ENCODE measurements at regions not wholly inside any gene's neighbourhood (a gene's known extent, or its start where the extent isn't known, plus 50 kb on each side); places are given as distances from the start of the nearest gene placed in this dataset.

DNA sequence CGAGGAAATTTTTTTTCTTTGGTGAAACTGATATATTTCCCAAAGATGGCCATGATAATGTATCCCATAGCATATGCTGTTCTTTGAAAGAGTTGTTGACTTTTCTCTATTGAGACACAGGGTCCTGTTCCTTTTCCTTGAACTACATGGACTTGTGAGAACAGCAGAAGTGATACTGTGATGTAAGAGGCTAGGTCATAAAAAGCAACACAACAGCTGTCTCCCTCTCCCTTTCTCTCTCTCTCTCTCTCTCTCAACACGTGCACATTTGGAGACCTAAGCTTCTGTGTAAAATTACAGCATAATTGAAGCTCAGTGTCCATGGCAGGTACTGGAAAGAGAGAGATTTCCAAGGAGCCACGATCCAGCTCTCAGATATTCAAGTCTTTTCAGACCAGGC is 1712.4 kb downstream of the EFNB2 start:
- TF ChIP-seq, protein P1, sequence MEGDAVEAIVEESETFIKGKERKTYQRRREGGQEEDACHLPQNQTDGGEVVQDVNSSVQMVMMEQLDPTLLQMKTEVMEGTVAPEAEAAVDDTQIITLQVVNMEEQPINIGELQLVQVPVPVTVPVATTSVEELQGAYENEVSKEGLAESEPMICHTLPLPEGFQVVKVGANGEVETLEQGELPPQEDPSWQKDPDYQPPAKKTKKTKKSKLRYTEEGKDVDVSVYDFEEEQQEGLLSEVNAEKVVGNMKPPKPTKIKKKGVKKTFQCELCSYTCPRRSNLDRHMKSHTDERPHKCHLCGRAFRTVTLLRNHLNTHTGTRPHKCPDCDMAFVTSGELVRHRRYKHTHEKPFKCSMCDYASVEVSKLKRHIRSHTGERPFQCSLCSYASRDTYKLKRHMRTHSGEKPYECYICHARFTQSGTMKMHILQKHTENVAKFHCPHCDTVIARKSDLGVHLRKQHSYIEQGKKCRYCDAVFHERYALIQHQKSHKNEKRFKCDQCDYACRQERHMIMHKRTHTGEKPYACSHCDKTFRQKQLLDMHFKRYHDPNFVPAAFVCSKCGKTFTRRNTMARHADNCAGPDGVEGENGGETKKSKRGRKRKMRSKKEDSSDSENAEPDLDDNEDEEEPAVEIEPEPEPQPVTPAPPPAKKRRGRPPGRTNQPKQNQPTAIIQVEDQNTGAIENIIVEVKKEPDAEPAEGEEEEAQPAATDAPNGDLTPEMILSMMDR (IDR thresholded peaks at IDR 0.05; ENCODE audit: control extremely low read depth in 1 of 3, insufficient read depth in 1 of 3, low read depth in 1 of 3, low read length in 3 of 3) = no peak
- TF ChIP-seq ASH2L (IDR thresholded peaks at IDR 0.05; ENCODE audit: low read length) = no peak
- TF ChIP-seq ZNF274 (IDR thresholded peaks at IDR 0.05; ENCODE audit: borderline replicate concordance, extremely low read depth, low read length) = no peak
- TF ChIP-seq, protein P2, sequence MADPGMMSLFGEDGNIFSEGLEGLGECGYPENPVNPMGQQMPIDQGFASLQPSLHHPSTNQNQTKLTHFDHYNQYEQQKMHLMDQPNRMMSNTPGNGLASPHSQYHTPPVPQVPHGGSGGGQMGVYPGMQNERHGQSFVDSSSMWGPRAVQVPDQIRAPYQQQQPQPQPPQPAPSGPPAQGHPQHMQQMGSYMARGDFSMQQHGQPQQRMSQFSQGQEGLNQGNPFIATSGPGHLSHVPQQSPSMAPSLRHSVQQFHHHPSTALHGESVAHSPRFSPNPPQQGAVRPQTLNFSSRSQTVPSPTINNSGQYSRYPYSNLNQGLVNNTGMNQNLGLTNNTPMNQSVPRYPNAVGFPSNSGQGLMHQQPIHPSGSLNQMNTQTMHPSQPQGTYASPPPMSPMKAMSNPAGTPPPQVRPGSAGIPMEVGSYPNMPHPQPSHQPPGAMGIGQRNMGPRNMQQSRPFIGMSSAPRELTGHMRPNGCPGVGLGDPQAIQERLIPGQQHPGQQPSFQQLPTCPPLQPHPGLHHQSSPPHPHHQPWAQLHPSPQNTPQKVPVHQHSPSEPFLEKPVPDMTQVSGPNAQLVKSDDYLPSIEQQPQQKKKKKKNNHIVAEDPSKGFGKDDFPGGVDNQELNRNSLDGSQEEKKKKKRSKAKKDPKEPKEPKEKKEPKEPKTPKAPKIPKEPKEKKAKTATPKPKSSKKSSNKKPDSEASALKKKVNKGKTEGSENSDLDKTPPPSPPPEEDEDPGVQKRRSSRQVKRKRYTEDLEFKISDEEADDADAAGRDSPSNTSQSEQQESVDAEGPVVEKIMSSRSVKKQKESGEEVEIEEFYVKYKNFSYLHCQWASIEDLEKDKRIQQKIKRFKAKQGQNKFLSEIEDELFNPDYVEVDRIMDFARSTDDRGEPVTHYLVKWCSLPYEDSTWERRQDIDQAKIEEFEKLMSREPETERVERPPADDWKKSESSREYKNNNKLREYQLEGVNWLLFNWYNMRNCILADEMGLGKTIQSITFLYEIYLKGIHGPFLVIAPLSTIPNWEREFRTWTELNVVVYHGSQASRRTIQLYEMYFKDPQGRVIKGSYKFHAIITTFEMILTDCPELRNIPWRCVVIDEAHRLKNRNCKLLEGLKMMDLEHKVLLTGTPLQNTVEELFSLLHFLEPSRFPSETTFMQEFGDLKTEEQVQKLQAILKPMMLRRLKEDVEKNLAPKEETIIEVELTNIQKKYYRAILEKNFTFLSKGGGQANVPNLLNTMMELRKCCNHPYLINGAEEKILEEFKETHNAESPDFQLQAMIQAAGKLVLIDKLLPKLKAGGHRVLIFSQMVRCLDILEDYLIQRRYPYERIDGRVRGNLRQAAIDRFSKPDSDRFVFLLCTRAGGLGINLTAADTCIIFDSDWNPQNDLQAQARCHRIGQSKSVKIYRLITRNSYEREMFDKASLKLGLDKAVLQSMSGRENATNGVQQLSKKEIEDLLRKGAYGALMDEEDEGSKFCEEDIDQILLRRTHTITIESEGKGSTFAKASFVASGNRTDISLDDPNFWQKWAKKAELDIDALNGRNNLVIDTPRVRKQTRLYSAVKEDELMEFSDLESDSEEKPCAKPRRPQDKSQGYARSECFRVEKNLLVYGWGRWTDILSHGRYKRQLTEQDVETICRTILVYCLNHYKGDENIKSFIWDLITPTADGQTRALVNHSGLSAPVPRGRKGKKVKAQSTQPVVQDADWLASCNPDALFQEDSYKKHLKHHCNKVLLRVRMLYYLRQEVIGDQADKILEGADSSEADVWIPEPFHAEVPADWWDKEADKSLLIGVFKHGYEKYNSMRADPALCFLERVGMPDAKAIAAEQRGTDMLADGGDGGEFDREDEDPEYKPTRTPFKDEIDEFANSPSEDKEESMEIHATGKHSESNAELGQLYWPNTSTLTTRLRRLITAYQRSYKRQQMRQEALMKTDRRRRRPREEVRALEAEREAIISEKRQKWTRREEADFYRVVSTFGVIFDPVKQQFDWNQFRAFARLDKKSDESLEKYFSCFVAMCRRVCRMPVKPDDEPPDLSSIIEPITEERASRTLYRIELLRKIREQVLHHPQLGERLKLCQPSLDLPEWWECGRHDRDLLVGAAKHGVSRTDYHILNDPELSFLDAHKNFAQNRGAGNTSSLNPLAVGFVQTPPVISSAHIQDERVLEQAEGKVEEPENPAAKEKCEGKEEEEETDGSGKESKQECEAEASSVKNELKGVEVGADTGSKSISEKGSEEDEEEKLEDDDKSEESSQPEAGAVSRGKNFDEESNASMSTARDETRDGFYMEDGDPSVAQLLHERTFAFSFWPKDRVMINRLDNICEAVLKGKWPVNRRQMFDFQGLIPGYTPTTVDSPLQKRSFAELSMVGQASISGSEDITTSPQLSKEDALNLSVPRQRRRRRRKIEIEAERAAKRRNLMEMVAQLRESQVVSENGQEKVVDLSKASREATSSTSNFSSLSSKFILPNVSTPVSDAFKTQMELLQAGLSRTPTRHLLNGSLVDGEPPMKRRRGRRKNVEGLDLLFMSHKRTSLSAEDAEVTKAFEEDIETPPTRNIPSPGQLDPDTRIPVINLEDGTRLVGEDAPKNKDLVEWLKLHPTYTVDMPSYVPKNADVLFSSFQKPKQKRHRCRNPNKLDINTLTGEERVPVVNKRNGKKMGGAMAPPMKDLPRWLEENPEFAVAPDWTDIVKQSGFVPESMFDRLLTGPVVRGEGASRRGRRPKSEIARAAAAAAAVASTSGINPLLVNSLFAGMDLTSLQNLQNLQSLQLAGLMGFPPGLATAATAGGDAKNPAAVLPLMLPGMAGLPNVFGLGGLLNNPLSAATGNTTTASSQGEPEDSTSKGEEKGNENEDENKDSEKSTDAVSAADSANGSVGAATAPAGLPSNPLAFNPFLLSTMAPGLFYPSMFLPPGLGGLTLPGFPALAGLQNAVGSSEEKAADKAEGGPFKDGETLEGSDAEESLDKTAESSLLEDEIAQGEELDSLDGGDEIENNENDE (IDR thresholded peaks at IDR 0.05; ENCODE audit: insufficient replicate concordance, low read length) = no peak
- TF ChIP-seq, protein P3, sequence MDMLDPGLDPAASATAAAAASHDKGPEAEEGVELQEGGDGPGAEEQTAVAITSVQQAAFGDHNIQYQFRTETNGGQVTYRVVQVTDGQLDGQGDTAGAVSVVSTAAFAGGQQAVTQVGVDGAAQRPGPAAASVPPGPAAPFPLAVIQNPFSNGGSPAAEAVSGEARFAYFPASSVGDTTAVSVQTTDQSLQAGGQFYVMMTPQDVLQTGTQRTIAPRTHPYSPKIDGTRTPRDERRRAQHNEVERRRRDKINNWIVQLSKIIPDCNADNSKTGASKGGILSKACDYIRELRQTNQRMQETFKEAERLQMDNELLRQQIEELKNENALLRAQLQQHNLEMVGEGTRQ (IDR thresholded peaks at IDR 0.05; ENCODE audit: low read length) = no peak
- no peak for TF ChIP-seq TAF1 (IDR thresholded peaks at IDR 0.05; ENCODE audit: low read depth, low read length)
- TF ChIP-seq, protein P4, sequence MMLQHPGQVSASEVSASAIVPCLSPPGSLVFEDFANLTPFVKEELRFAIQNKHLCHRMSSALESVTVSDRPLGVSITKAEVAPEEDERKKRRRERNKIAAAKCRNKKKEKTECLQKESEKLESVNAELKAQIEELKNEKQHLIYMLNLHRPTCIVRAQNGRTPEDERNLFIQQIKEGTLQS (IDR thresholded peaks at IDR 0.05; ENCODE audit: insufficient read depth, low read depth, low read length) = no peak
- TF ChIP-seq EP300 (IDR thresholded peaks at IDR 0.05; ENCODE audit: borderline replicate concordance in 1 of 2, low read depth in 2 of 2, low read length in 2 of 2) = no peak
- TF ChIP-seq CHD2 (IDR thresholded peaks at IDR 0.05; ENCODE audit: low read length) = no peak
- no peak for TF ChIP-seq POLR2A (IDR thresholded peaks at IDR 0.05; ENCODE audit: control extremely low read depth in 1 of 2, low read depth in 2 of 2, low read length in 2 of 2)
